ENCODE measurements at regions not wholly inside any gene's neighbourhood (a gene's known extent, or its start where the extent isn't known, plus 50 kb on each side); places are given as distances from the start of the nearest gene placed in this dataset.

DNA sequence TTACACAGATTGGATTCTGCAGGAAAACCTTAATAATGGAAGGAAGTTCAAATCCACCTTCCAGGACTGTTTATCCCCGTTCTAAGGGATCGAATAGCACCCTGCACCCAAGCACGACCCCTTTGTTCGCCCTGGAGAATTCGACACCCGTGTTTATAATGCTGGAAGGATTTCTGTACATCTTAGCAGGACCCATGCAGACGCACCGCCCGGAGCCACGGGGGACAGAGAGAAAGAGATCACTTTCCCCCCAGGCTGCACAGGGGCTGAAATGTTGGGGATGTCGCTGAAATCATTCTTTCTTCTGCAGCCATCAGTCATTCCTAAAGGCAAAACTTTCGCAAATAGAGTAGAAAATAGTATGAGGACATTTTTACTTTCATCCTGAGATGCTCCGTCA lies 238.7 kb upstream of the SALL3 start:
- no peak for DNase-seq

- DNase-seq = no peak
These were observed 238.0 kb upstream of the SALL3 start for GRCh38 chr18:78741381-78742217.

DNA sequence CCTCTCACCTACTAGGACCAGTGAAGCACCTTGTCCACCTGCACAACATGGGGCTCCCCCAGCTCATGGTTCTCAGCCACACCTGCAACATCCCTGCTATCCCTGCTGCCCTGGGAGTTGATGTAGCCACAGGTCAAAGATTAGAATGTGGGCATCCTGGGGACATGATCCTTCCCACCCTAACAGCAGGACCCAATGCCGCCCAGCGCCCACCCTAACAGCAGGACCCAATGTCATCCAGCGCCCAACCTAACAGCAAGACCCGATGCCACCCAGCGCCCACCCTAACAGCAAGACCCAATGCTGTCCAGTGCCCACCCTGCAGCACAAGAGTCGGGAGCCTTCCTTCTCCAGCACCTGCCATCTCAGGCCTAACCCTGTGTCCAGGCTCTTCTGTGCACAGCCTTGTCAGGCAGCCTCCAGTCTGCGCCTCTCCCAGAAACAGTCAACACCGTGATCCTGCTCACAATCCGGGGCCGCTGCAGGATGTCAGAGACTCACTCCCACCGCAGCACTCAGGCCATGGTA lies 237.3 kb upstream of the SALL3 start:
- no peak for DNase-seq

DNA sequence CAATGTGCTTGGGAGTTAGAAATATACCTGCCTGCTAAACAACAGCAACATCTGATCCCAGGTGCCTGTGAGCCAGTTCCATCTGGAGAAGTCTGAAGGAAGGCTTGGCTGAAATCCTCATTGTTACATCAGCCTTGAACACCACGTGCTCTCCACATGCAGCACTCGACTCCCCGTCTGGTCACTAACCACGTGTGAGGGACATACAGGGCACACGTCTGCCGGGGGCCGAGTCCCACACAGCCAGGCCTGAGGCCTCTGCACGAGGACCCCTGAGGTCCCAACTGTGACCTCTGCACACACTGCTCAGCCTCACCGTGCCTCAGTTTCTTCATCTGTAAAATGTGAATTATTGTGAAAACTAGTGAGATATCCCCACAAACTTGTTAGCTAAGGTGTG lies 236.5 kb upstream of the SALL3 start:
- DNase-seq = no peak

GRCh38 chr18:78751664-78752063 lies 228.0 kb upstream of the SALL3 start:
- no peak for DNase-seq

DNA sequence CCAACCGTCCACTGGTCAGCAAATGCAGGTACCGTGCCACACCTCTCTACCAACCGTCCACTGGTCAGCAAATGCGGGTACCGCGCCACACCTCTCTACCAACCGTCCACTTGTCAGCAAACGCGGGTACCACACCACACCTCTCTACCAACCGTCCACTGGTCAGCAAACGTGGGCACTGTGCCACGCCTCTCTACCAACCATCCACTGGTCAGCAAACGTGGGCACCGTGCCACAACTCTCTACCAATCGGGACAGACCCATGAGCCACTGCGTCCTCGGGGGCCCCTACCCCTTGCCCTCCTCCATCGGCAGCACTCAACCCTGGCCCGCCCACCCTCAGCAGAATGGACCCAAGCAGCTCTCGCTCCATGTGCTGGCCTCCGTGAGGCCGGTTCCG lies 226.4 kb upstream of the SALL3 start:
- no peak for DNase-seq

DNA sequence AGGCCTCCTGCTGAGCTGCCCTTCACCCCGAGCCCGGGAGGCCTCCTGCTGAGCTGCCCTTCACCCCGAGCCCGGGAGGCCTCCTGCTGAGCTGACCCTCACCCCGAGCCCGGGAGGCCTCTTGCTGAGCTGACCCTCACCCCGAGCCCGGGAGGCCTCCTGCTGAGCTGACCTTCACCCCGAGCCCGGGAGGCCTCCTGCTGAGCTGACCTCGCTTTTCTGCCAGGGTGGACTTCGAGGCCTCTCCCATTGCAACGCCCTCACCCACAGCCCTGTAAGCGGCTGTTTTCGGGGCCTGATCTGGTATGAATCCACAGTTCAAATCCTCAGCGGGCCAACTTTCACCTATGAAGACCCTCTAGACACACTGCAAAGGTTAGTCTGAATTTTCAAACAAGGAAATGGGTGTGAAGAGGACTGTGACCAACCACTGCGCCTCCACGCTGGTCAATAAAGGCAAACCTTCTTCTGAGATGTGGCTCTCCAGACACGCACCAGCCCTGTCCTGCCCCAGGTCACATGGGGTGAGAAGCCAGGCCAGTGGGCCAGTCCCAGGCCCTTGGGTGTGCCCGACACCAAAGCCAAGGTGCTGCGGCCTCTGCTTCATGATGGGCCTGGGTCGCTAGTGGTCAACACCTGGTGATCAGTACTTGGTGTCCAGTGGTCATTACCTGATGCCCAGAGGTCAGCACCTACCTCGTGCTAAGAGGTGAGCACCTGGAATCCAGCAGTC lies 225.1 kb upstream of the SALL3 start:
- DNase-seq = no peak

- no peak for DNase-seq
These were observed 222.6 kb upstream of the SALL3 start for GRCh38 chr18:78757014-78757413.

DNA sequence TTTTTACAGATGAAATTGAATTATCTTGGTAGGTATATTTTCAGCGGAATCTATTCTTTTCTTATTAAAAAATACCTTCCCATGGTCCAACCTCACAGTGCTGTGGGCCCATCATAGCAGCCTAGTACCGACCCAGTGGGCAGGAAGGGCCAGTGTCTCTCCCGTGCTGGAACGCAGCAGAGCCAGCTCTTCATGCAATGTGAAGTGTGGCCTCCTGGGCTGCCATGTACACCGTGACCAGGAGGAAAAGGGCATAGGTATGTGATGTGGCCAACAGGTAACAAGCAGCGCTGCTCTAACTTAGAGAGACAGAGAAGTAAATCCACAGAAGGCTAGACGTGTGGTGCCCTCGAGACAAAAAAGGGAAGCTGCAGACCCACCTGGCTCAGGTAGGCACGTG lies 221.1 kb upstream of the SALL3 start:
- no peak for DNase-seq

DNA sequence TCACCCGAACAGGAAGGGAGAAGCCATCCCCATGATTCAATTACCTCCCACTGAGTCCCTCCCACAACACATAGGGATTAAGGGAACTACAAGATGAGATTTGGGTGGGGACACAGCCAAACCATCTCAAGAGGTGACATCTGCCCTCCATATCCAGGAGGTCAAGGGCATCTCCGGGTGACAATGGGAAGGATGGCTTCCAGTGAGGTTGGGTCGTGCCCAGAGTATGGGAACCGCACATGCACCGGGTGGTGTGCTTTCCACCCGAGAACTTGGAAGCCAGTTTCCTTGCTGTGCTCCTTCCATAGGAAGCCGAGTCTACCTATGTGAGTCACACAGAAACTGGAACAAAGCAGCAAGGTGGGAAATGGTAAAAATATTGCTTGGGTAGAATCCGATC lies 216.9 kb upstream of the SALL3 start:
- DNase-seq = no peak

DNA sequence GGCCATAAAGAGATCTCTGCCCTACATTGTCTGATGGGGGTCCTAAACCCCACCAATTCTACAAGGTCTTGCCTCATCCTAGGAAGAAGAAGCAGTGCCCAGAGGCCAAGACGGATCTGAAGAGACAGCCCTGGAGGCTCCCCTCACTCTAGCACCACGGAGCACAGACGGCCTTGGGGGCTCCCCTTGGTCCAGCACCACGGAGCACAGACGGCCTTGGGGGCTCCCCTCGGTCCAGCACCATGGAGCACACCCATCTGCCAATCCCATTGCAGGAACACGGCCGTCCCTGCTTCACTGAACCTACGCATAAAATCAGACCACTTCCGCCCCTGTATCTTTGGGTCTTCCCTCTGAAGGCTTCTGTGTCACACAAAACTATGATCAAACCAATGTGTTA lies 215.1 kb upstream of the SALL3 start:
- no peak for DNase-seq

DNA sequence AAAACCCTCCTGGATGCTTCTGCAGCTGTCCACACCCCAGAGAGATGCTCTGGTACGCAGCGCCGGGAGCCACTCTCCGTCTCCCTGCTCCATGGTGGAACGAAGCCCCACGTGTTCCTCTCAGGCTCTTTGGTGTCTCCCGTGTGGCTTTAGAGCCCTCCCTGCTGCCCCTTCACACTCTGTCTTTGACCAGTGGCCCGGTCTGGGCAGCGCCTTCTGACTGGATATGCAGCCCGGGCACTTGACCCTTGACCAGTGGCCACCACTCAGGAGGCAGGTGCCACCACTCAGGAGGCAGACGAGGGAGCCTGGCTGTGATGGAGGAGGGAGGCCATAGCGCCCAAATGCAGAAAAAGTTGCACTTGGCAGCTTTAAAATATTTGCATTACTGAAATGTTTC lies 214.5 kb upstream of the SALL3 start:
- DNase-seq = no peak

DNA sequence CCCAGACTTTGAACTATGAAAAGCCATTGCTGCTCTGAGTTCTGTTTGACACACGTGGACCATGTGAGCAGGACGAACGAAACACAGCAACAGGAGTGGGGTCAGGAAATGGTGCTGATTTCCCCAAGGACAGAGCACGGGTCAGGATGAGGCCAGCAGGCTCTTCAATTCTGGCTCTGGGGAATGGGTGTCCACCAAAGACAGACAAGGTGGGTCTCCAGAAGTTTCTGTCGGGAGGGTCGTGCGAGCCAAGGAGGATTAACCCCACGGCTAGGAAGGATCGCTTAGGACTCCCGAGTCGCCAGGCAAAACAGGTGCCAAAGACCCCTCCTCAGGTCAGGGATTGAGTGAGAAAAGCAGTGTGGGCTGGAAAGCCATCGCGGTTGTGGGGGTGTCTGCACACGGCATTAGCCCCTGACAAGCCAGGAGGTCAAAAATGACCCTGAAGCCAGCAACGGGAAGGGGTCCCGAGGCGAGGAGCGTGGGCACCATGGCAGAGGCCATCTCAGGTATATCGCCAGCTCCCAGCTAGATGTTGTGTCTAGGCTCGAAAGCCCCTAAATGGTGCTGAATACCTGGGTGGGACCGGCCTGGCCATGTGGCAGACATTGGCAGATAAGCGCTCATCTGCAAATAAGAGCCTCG lies 213.9 kb upstream of the SALL3 start:
- DNase-seq = no peak

- no peak for DNase-seq
These were observed 212.7 kb upstream of the SALL3 start for GRCh38 chr18:78766651-78767533.

DNA sequence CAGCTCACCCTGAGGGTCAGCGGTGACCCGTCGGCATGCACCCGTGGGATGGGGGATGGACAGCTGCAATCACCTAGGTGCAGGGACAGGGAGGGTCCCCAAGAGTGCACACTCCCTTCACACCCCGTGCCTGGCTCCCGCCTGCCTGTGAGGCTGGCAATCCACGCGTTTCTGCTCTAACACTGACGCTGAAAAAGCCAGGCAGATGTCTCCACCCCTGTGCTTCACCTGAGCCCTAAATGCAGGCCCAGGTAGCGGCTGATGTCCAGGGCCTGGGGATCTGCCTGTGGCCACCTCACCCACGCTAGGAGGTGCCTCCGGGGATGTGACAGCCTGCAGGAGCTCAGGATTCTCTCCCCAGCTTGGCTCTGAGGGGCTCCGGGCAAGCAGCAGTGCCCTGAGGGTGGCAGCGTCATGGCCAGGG lies 212.0 kb upstream of the SALL3 start:
- DNase-seq = no peak

DNA sequence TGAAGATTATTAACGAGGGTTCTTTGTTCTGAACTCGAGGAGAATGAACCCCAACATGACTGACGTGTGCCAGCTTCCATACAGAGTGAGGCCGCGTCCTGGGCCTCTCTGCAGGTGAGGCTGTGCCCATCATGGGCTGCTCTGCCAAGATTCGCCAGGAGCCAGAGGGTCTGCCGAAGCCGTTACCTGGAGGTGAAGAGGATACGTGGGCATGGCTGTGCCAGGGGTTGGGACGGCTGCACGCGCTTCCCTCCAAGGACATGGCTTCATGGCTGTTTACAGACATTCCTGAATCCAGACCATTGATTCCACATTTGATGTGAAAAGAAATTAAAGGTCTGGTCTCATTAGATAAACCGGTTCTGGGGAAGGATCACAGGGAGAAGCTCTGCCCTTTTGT lies 211.4 kb upstream of the SALL3 start:
- DNase-seq = no peak

- DNase-seq = no peak
These were observed 210.7 kb upstream of the SALL3 start for GRCh38 chr18:78768656-78769501.

DNA sequence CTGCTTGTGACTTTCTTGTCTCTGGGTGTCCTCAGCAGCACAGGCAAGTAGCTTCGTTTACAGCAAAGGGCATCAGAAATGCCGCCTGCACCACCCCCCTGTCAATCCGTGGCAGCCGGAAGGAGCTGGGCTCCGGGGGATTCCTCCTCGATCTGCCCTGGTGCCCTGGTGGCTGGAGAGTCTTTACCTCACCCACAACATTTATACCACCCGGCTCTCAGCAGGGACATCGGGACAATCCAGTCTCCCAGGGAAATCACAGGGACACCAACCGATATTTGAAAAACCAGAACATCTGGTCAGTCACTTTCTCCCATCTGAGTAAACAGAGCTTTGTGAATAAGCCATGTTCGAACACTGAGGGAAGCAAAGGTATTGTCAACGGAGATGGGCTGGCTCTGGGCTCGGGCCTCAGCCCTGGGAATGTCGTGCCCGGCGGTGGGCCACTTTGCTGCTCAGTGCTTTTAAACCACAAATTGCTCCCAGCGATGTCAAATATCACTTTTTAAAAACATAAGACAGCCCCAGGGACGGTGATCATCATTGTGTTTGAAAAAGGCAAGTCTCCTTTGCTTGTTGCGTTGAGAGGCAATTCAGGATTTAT lies 210.0 kb upstream of the SALL3 start:
- DNase-seq = no peak

DNA sequence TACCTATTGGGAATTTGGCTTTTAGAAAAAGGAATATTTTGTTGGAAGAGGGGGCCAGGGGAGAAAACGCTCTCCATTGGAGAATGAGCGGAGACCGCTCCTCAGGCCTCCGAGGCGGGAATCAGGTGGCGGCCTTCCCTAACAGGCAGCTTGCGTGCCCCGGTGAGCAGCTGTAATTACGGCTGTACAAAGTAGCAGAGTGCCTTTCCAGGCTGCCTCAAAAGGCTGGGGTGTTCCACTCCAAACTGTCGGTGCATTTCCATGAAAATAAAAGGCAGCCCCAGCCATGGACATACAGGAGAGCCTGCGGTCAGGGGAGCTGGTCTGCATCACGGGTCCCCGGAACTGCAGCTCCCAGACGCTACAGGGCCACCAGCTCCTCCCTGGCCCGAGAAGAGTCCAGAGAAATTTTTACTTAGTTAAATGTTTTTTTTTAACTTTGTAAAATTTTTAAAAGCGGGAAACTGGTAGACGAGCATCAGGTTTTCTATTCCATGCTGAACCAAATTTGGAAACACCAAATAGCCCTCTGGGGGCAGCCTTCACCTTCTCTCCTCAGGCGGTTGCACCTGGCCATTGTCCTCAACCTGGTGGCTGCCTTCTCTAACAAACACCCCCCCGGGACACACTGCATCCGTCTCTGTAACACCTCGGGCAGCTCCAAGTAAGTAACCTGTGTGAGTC lies 209.3 kb upstream of the SALL3 start:
- no peak for DNase-seq

- DNase-seq = no peak
These were observed 208.8 kb upstream of the SALL3 start for GRCh38 chr18:78770823-78771139.

Measured in CD4-positive, alpha-beta T cell treated with Interleukin-6 for 4 hours (primary cell).